ENCODE measurements at regions not wholly inside any gene's neighbourhood (a gene's known extent, or its start where the extent isn't known, plus 50 kb on each side); places are given as distances from the start of the nearest gene placed in this dataset.

GRCh38 chr2:106963156-106963555, 77.2 kb upstream of the ST6GAL2 start:
- Histone ChIP-seq H4K8ac (ENCODE audit: low read depth, low read length) (no peak overlapping the region), H2BK5ac (ENCODE audit: low read length) (no peak overlapping the region), H2AK5ac (ENCODE audit: low read depth, low read length) (no peak overlapping the region), H2BK12ac (ENCODE audit: low read length) (no peak overlapping the region), H3K23ac (ENCODE audit: low read depth, low read length, poor library complexity) (no peak overlapping the region), H3K9me3 (replicated peaks in 1 of 2; ENCODE audit: control insufficient read depth in 2 of 2, insufficient read depth in 1 of 2, low read depth in 1 of 2, low read length in 2 of 2) (no peaks in the 10 kb centered on the region), H3K4me1 (ENCODE audit: control insufficient read depth in 2 of 2, insufficient read depth in 1 of 2, low read depth in 1 of 2, low read length in 2 of 2) (no peaks in the 10 kb centered on the region), H3K4ac (ENCODE audit: low read length) (no peak overlapping the region), H2BK15ac (ENCODE audit: low read length) (no peak overlapping the region), H3K18ac (ENCODE audit: low read length) (no peak overlapping the region), H2AFZ (ENCODE audit: low read length) (no peak overlapping the region), H3K27me3 (ENCODE audit: control insufficient read depth in 3 of 3, insufficient read depth in 3 of 3, low read depth in 1 of 3, low read length in 3 of 3) (no peaks in the 10 kb centered on the region), H3K4me2 (ENCODE audit: insufficient read depth, low read length, poor library complexity, severe bottlenecking) (no peak overlapping the region), H4K91ac (ENCODE audit: low read depth, low read length, poor library complexity) (no peak overlapping the region), H2BK120ac (ENCODE audit: low read depth, low read length) (no peak overlapping the region), H3K4me3 (ENCODE audit: low read length in 2 of 2) (no peak overlapping the region), H3K14ac (ENCODE audit: low read length) (no peak overlapping the region), H3K9ac (ENCODE audit: low read depth, low read length, poor library complexity) (no peak overlapping the region), H3K36me3 (replicated peaks in 1 of 2; ENCODE audit: control insufficient read depth in 2 of 2, insufficient read depth in 2 of 2, low read length in 2 of 2) (no peaks in the 10 kb centered on the region), H3K27ac (replicated peaks; ENCODE audit: low read length) (no peak overlapping the region), H3K79me1 (ENCODE audit: low read depth, low read length) (no peaks in the 10 kb centered on the region)
- no CpG with 5 or more reads among the region's 1 CpG for WGBS, 2 donors (ENCODE audit: extremely low coverage in 2 of 2, insufficient read length in 2 of 2, insufficient replicate concordance in 1 of 2)
- no peak for DNase-seq (ENCODE audit: low spot score)

- H3K9me3 ChIP-seq (replicated peaks in 1 of 2; ENCODE audit: control insufficient read depth in 2 of 2, insufficient read depth in 1 of 2, low read depth in 1 of 2, low read length in 2 of 2) = no peaks in the 10 kb centered on the region
- H2BK15ac ChIP-seq (ENCODE audit: low read length) = no peak overlapping the region
- no peak overlapping the region for H2BK12ac ChIP-seq (ENCODE audit: low read length)
- no peak overlapping the region for H3K9ac ChIP-seq (ENCODE audit: low read depth, low read length, poor library complexity)
- no peaks in the 10 kb centered on the region for H3K4me1 ChIP-seq (ENCODE audit: control insufficient read depth in 2 of 2, insufficient read depth in 1 of 2, low read depth in 1 of 2, low read length in 2 of 2)
- no peak overlapping the region for H3K4ac ChIP-seq (ENCODE audit: low read length)
- H3K79me1 ChIP-seq (ENCODE audit: low read depth, low read length) = no peaks in the 10 kb centered on the region
- WGBS, 2 donors (ENCODE audit: extremely low coverage in 2 of 2, insufficient read length in 2 of 2, insufficient replicate concordance in 1 of 2) = no CpG with 5 or more reads among the region's 5 CpGs
- H4K91ac ChIP-seq (ENCODE audit: low read depth, low read length, poor library complexity) = no peak overlapping the region
- no peak overlapping the region for H2AK5ac ChIP-seq (ENCODE audit: low read depth, low read length)
- H3K4me3 ChIP-seq (ENCODE audit: low read length in 2 of 2) = no peak overlapping the region
- no peaks in the 10 kb centered on the region for H3K27me3 ChIP-seq (ENCODE audit: control insufficient read depth in 3 of 3, insufficient read depth in 3 of 3, low read depth in 1 of 3, low read length in 3 of 3)
- H2BK5ac ChIP-seq (ENCODE audit: low read length) = no peak overlapping the region
- DNase-seq (ENCODE audit: low spot score) = no peak
- H3K36me3 ChIP-seq (replicated peaks in 1 of 2; ENCODE audit: control insufficient read depth in 2 of 2, insufficient read depth in 2 of 2, low read length in 2 of 2) = no peaks in the 10 kb centered on the region
- H4K8ac ChIP-seq (ENCODE audit: low read depth, low read length) = no peak overlapping the region
- H3K14ac ChIP-seq (ENCODE audit: low read length) = no peak overlapping the region
- H3K27ac ChIP-seq (replicated peaks; ENCODE audit: low read length) = no peak overlapping the region
- no peak overlapping the region for H2BK120ac ChIP-seq (ENCODE audit: low read depth, low read length)
- no peak overlapping the region for H3K18ac ChIP-seq (ENCODE audit: low read length)
- H3K4me2 ChIP-seq (ENCODE audit: insufficient read depth, low read length, poor library complexity, severe bottlenecking) = no peak overlapping the region
- no peak overlapping the region for H3K23ac ChIP-seq (ENCODE audit: low read depth, low read length, poor library complexity)
- no peak overlapping the region for H2AFZ ChIP-seq (ENCODE audit: low read length)
Observed at GRCh38 chr2:106963893-106964292, 77.9 kb upstream of the ST6GAL2 start.

- H3K27ac ChIP-seq (replicated peaks; ENCODE audit: low read length) = no peak overlapping the region
- H2BK12ac ChIP-seq (ENCODE audit: low read length) = no peak overlapping the region
- no peak overlapping the region for H3K4me3 ChIP-seq (ENCODE audit: low read length in 2 of 2)
- no peak for DNase-seq (ENCODE audit: low spot score)
- H3K9me3 ChIP-seq (replicated peaks in 1 of 2; ENCODE audit: control insufficient read depth in 2 of 2, insufficient read depth in 1 of 2, low read depth in 1 of 2, low read length in 2 of 2) = no peaks in the 10 kb centered on the region
- H2AK5ac ChIP-seq (ENCODE audit: low read depth, low read length) = no peak overlapping the region
- WGBS, 2 donors (ENCODE audit: extremely low coverage in 2 of 2, insufficient read length in 2 of 2, insufficient replicate concordance in 1 of 2) = no CpG with 5 or more reads among the region's 3 CpGs
- H3K4me1 ChIP-seq (ENCODE audit: control insufficient read depth in 2 of 2, insufficient read depth in 1 of 2, low read depth in 1 of 2, low read length in 2 of 2) = no peaks in the 10 kb centered on the region
- H4K8ac ChIP-seq (ENCODE audit: low read depth, low read length) = no peak overlapping the region
- H3K4ac ChIP-seq (ENCODE audit: low read length) = no peak overlapping the region
- H2BK5ac ChIP-seq (ENCODE audit: low read length) = no peak overlapping the region
- no peak overlapping the region for H3K14ac ChIP-seq (ENCODE audit: low read length)
- no peak overlapping the region for H3K4me2 ChIP-seq (ENCODE audit: insufficient read depth, low read length, poor library complexity, severe bottlenecking)
- no peaks in the 10 kb centered on the region for H3K79me1 ChIP-seq (ENCODE audit: low read depth, low read length)
- H2BK120ac ChIP-seq (ENCODE audit: low read depth, low read length) = no peak overlapping the region
- H2AFZ ChIP-seq (ENCODE audit: low read length) = no peak overlapping the region
- H2BK15ac ChIP-seq (ENCODE audit: low read length) = no peak overlapping the region
- H3K36me3 ChIP-seq (replicated peaks in 1 of 2; ENCODE audit: control insufficient read depth in 2 of 2, insufficient read depth in 2 of 2, low read length in 2 of 2) = no peaks in the 10 kb centered on the region
- H4K91ac ChIP-seq (ENCODE audit: low read depth, low read length, poor library complexity) = no peak overlapping the region
- no peak overlapping the region for H3K23ac ChIP-seq (ENCODE audit: low read depth, low read length, poor library complexity)
- no peaks in the 10 kb centered on the region for H3K27me3 ChIP-seq (ENCODE audit: control insufficient read depth in 3 of 3, insufficient read depth in 3 of 3, low read depth in 1 of 3, low read length in 3 of 3)
- H3K9ac ChIP-seq (ENCODE audit: low read depth, low read length, poor library complexity) = no peak overlapping the region
- no peak overlapping the region for H3K18ac ChIP-seq (ENCODE audit: low read length)
Observed at GRCh38 chr2:106965611-106966010, 79.6 kb upstream of the ST6GAL2 start.

- Histone ChIP-seq H3K4me1 (ENCODE audit: control insufficient read depth in 2 of 2, insufficient read depth in 1 of 2, low read depth in 1 of 2, low read length in 2 of 2) (no peaks in the 10 kb centered on the region), H2AK5ac (ENCODE audit: low read depth, low read length) (no peak overlapping the region), H3K4me2 (ENCODE audit: insufficient read depth, low read length, poor library complexity, severe bottlenecking) (no peak overlapping the region), H3K4me3 (ENCODE audit: low read length in 2 of 2) (no peak overlapping the region), H3K14ac (ENCODE audit: low read length) (no peak overlapping the region), H3K79me1 (ENCODE audit: low read depth, low read length) (no peaks in the 10 kb centered on the region), H3K9ac (ENCODE audit: low read depth, low read length, poor library complexity) (no peak overlapping the region), H4K8ac (ENCODE audit: low read depth, low read length) (no peak overlapping the region), H3K4ac (ENCODE audit: low read length) (no peak overlapping the region), H3K18ac (ENCODE audit: low read length) (no peak overlapping the region), H2BK12ac (ENCODE audit: low read length) (no peak overlapping the region), H3K9me3 (replicated peaks in 1 of 2; ENCODE audit: control insufficient read depth in 2 of 2, insufficient read depth in 1 of 2, low read depth in 1 of 2, low read length in 2 of 2) (no peaks in the 10 kb centered on the region), H4K91ac (ENCODE audit: low read depth, low read length, poor library complexity) (no peak overlapping the region), H2BK15ac (ENCODE audit: low read length) (no peak overlapping the region), H3K36me3 (replicated peaks in 1 of 2; ENCODE audit: control insufficient read depth in 2 of 2, insufficient read depth in 2 of 2, low read length in 2 of 2) (no peaks in the 10 kb centered on the region), H2BK120ac (ENCODE audit: low read depth, low read length) (no peak overlapping the region), H3K27me3 (ENCODE audit: control insufficient read depth in 3 of 3, insufficient read depth in 3 of 3, low read depth in 1 of 3, low read length in 3 of 3) (no peaks in the 10 kb centered on the region), H3K27ac (replicated peaks; ENCODE audit: low read length) (no peak overlapping the region), H2AFZ (ENCODE audit: low read length) (no peak overlapping the region), H2BK5ac (ENCODE audit: low read length) (no peak overlapping the region), H3K23ac (ENCODE audit: low read depth, low read length, poor library complexity) (no peak overlapping the region)
- WGBS, 2 donors (ENCODE audit: extremely low coverage in 2 of 2, insufficient read length in 2 of 2, insufficient replicate concordance in 1 of 2) = no CpG with 5 or more reads among the region's 5 CpGs
- DNase-seq (ENCODE audit: low spot score) = no peak
Observed at GRCh38 chr2:106969777-106970176, 83.8 kb upstream of the ST6GAL2 start.
